ENCODE measurements at regions not wholly inside any gene's neighbourhood (a gene's known extent, or its start where the extent isn't known, plus 50 kb on each side); places are given as distances from the start of the nearest gene placed in this dataset.
"Not testable (repeated sequence)": the region's sequence is repeated elsewhere in the genome, so short reads cannot be mapped to it uniquely, and the experiment has no call there.

- DNase-seq: no peak
These were observed 143.2 kb upstream of the TWIST2 start for GRCh38 chr2:238704471-238705225.

GRCh38 chr2:238706163-238706562 lies 141.7 kb upstream of the TWIST2 start:
- no peak for DNase-seq

- DNase-seq: no peak
These were observed 141.2 kb upstream of the TWIST2 start for GRCh38 chr2:238706673-238707072.

GRCh38 chr2:238709325-238710025 lies 138.4 kb upstream of the TWIST2 start:
- DNase-seq: no peak

GRCh38 chr2:238710032-238710735 lies 137.7 kb upstream of the TWIST2 start:
- no peak for DNase-seq

- DNase-seq: no peak
These were observed 137.1 kb upstream of the TWIST2 start for GRCh38 chr2:238710787-238711186.

GRCh38 chr2:238711346-238711745 lies 136.5 kb upstream of the TWIST2 start:
- no peak for DNase-seq

- DNase-seq: no peak
These were observed 135.9 kb upstream of the TWIST2 start for GRCh38 chr2:238712011-238712410.

GRCh38 chr2:238713198-238713826 lies 134.6 kb upstream of the TWIST2 start:
- DNase-seq: no peak

GRCh38 chr2:238714038-238714528 lies 133.8 kb upstream of the TWIST2 start:
- no peak for DNase-seq

- no peak for DNase-seq
These were observed 131.7 kb upstream of the TWIST2 start for GRCh38 chr2:238716171-238716570.

- DNase-seq: no peak
These were observed 131.3 kb upstream of the TWIST2 start for GRCh38 chr2:238716585-238716984.

GRCh38 chr2:238717084-238717483 lies 130.8 kb upstream of the TWIST2 start:
- DNase-seq: no peak

GRCh38 chr2:238719641-238720040 lies 128.2 kb upstream of the TWIST2 start:
- no peak for DNase-seq

- DNase-seq: peak; percentile 14
These were observed 127.6 kb upstream of the TWIST2 start for GRCh38 chr2:238720232-238720672.

- DNase-seq: no peak
These were observed 125.7 kb upstream of the TWIST2 start for GRCh38 chr2:238722181-238722580.

GRCh38 chr2:238722883-238723282 lies 125.0 kb upstream of the TWIST2 start:
- no peak for DNase-seq

- DNase-seq: not testable (repeated sequence)
These were observed 124.1 kb upstream of the TWIST2 start for GRCh38 chr2:238723740-238724320.

GRCh38 chr2:238724728-238725127 lies 123.2 kb upstream of the TWIST2 start:
- DNase-seq: no peak

- DNase-seq: no peak
These were observed 122.6 kb upstream of the TWIST2 start for GRCh38 chr2:238725298-238725697.

GRCh38 chr2:238726670-238727584 lies 121.0 kb upstream of the TWIST2 start:
- DNase-seq: no peak
